Lung (tissue), 11 donors: ENCODE measurements at regions not wholly inside any gene's neighbourhood (a gene's known extent, or its start where the extent isn't known, plus 50 kb on each side); places are given as distances from the start of the nearest gene placed in this dataset.

Experiments
- ATAC-seq: fragments of 200-7000 bp; cut with Tn5 transposase; one replicate; pipeline ENCODE4 v1.9.1; 2020; ENCODE audit warnings: moderate number of reproducible peaks; ENCODE audit not compliant: insufficient read depth, low FRiP score
- DNase-seq, 3 donors: peaks; one replicate each; pipeline ENCODE4 v3.0.0-alpha.2; 2013 to 2017
- H3K27ac ChIP-seq, 2 donors: one replicate each; pipeline ENCODE4 v1.5.1; 2013; ENCODE audit warnings: mild to moderate bottlenecking in 2 of 2, moderate library complexity in 2 of 2, control low read depth in 1 of 2, inconsistent platforms in 1 of 2, low read depth in 1 of 2, low read length in 1 of 2
- H3K27me3 ChIP-seq, 3 donors: one replicate each; pipeline ENCODE4 v1.5.1; 2013; ENCODE audit warnings: low read length in 2 of 3; ENCODE audit not compliant: control insufficient read depth in 3 of 3, insufficient read depth in 3 of 3
- H3K36me3 ChIP-seq, 4 donors: one replicate each; pipeline ENCODE4 v1.5.1; 2013; ENCODE audit warnings: low read length in 4 of 4, mild to moderate bottlenecking in 1 of 4, moderate library complexity in 1 of 4; ENCODE audit not compliant: control insufficient read depth in 4 of 4, insufficient read depth in 4 of 4
- H3K4me1 ChIP-seq, 5 donors: one replicate each; pipeline ENCODE4 v1.5.1; 2013; ENCODE audit warnings: low read length in 5 of 5, mild to moderate bottlenecking in 2 of 5, moderate library complexity in 1 of 5; ENCODE audit not compliant: control insufficient read depth in 5 of 5, insufficient read depth in 5 of 5
- H3K4me3 ChIP-seq: one replicate; pipeline ENCODE4 v1.5.1; 2013; ENCODE audit warnings: mild to moderate bottlenecking, control low read depth, moderate library complexity
- H3K9ac ChIP-seq, 2 donors: one replicate each; pipeline ENCODE4 v1.5.1; 2013; ENCODE audit warnings: low read length in 2 of 2, control low read depth in 1 of 2; ENCODE audit not compliant: insufficient read depth in 1 of 2
- H3K9me3 ChIP-seq, 4 donors: one replicate each; pipeline ENCODE4 v1.5.1; 2013; ENCODE audit warnings: low read length in 3 of 4, mild to moderate bottlenecking in 1 of 4, moderate library complexity in 1 of 4; ENCODE audit not compliant: control insufficient read depth in 4 of 4, insufficient read depth in 3 of 4
- WGBS, 2 donors: extraction: QIAGEN DNeasy Blood & Tissue Kit; methylation state at CpG; one replicate each; pipeline ENCODE4 v1.1.7; 2013; 5-methylcytosine and 5-hydroxymethylcytosine counted together
- TF ChIP-seq, protein P1 (sequence below): IDR thresholded peaks from 2 replicates; pipeline ENCODE4 v1.5.1; 2012; ENCODE audit warnings: mild to moderate bottlenecking; ENCODE audit errors: control extremely low read depth, extremely low read depth
- donor health status: control.
- donor health status: control.
- donor health status: Bipolar disorder and iron deficiency.
- donor health status: healthy.
- donor health status: DM: yes; HTN: yes; CAD: no.

DNA sequence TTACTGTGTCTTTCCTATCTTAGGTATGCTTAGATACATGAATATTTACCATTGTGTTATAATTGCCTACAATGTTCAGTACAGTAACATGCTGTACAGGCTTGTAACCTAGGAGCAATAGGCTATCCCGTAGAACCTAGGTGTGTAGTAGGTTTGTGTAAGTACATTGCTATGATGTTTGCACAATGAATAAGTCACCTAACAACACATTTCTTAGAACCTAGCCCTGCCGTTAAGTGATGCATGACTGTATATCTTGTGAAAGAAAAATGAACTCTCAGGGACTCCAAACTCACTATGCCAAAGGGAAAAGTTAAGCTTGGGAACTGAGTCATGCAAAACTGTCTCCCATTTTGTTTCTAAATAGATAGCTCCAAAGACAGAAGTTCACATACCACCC is 91.5 kb upstream of the ACP3 start:
- Histone ChIP-seq H3K4me1 (no peaks in the 10 kb centered on the region), H3K4me3 (no peak overlapping the region), H3K9me3 (no peaks in the 10 kb centered on the region), H3K36me3 (no peaks in the 10 kb centered on the region), H3K27me3 (no peaks in the 10 kb centered on the region), H3K27ac (no peak overlapping the region), H3K9ac (no peak overlapping the region)
- peak; percentile 44 for ATAC-seq
- TF ChIP-seq, protein P1, sequence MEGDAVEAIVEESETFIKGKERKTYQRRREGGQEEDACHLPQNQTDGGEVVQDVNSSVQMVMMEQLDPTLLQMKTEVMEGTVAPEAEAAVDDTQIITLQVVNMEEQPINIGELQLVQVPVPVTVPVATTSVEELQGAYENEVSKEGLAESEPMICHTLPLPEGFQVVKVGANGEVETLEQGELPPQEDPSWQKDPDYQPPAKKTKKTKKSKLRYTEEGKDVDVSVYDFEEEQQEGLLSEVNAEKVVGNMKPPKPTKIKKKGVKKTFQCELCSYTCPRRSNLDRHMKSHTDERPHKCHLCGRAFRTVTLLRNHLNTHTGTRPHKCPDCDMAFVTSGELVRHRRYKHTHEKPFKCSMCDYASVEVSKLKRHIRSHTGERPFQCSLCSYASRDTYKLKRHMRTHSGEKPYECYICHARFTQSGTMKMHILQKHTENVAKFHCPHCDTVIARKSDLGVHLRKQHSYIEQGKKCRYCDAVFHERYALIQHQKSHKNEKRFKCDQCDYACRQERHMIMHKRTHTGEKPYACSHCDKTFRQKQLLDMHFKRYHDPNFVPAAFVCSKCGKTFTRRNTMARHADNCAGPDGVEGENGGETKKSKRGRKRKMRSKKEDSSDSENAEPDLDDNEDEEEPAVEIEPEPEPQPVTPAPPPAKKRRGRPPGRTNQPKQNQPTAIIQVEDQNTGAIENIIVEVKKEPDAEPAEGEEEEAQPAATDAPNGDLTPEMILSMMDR = no peak
- WGBS, 2 donors = 65 to 89% methylated on average over 2 of the region's 2 CpGs
- no peak for DNase-seq

DNA sequence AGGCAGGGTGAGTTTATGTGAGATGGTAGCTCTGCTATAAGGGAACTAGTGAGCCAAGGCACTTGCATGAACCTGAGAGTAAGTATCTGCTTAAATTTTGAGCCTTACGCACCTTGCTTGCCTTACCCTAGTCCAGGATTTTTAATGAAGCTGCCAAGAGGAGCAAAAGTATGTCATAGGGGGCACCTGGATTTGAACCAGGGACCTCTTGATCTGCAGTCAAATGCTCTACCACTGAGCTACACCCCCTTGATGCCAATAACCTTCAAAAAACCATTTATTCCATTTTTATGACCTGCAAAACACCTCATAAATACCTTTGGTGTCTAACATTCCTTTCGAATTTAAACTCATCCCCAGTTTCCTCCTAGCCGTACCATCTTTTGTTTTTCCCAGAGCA is 88.3 kb upstream of the ACP3 start:
- WGBS, 2 donors = 59 to 94% methylated on average over 3 of the region's 3 CpGs
- ATAC-seq (no peak), DNase-seq (no peak)
- no peaks in the 10 kb centered on the region for H3K4me1 ChIP-seq
- H3K4me3 ChIP-seq = no peak overlapping the region
- TF ChIP-seq, protein P1 = no peak
- no peak overlapping the region for H3K27ac ChIP-seq
- no peaks in the 10 kb centered on the region for H3K36me3 ChIP-seq
- no peak overlapping the region for H3K9ac ChIP-seq
- H3K27me3 ChIP-seq = no peaks in the 10 kb centered on the region
- H3K9me3 ChIP-seq = no peaks in the 10 kb centered on the region

DNA sequence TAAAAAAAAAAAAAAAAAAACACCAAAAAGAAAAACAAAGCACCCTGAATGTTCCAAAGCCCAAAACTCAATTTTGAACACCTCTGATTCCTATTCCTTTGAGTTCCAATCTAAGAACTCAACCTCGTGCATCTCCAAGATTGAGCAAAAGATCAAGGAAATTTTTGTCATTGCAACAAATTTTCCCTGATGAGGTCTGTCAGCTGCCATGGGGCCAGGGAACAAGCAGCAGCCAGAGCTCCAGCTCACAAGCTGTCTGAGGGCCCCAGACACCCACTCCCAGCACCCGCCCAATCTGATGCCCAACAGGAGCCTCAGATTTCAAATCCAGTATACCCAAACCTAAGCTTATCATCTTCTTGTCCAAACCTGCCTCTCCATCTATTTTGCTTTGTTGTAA is 87.6 kb upstream of the ACP3 start:
- no peaks in the 10 kb centered on the region for H3K36me3 ChIP-seq
- 84 to 91% methylated on average over 2 of the region's 2 CpGs for WGBS, 2 donors

More for the DNA sequence above, 87.6 kb upstream of the ACP3 start:
- no peaks in the 10 kb centered on the region for H3K4me1 ChIP-seq
- no peak overlapping the region for H3K9ac ChIP-seq
- TF ChIP-seq, protein P1 = no peak
- ATAC-seq = no peak
- no peak for DNase-seq
- no peaks in the 10 kb centered on the region for H3K9me3 ChIP-seq
- H3K27me3 ChIP-seq = no peaks in the 10 kb centered on the region
- H3K4me3 ChIP-seq = no peak overlapping the region
- H3K27ac ChIP-seq = no peak overlapping the region
